ENCODE measurements at regions not wholly inside any gene's neighbourhood (a gene's known extent, or its start where the extent isn't known, plus 50 kb on each side); places are given as distances from the start of the nearest gene placed in this dataset.
"Not testable (repeated sequence)": the region's sequence is repeated elsewhere in the genome, so short reads cannot be mapped to it uniquely, and the experiment has no call there.

GRCh38 chr10:30207485-30208052 is 141.5 kb downstream of the MTPAP start:
- DNase-seq (ENCODE audit: low read depth): no peak
- no peak for TF ChIP-seq CTCF (conservative IDR thresholded peaks at IDR 0.05; ENCODE audit: control insufficient read depth, insufficient read depth, low read depth, low read length)
- no peak overlapping the region for H3K4me3 ChIP-seq (ENCODE audit: control insufficient read depth, low read depth, low read length)

- no peak overlapping the region for H3K4me3 ChIP-seq (ENCODE audit: control insufficient read depth, low read depth, low read length)
- no peak for DNase-seq (ENCODE audit: low read depth)
- TF ChIP-seq CTCF (conservative IDR thresholded peaks at IDR 0.05; ENCODE audit: control insufficient read depth, insufficient read depth, low read depth, low read length): no peak
Observed at GRCh38 chr10:30200017-30200415, 140.6 kb upstream of the JCAD start.

- no peak for DNase-seq (ENCODE audit: low read depth)
- TF ChIP-seq CTCF (conservative IDR thresholded peaks at IDR 0.05; ENCODE audit: control insufficient read depth, insufficient read depth, low read depth, low read length): no peak
- no peak overlapping the region for H3K4me3 ChIP-seq (ENCODE audit: control insufficient read depth, low read depth, low read length)
Observed at GRCh38 chr10:30199376-30200016, 140.1 kb upstream of the JCAD start.

GRCh38 chr10:30197186-30197585 is 137.8 kb upstream of the JCAD start:
- DNase-seq (ENCODE audit: low read depth): no peak
- no peak overlapping the region for H3K4me3 ChIP-seq (ENCODE audit: control insufficient read depth, low read depth, low read length)
- TF ChIP-seq CTCF (conservative IDR thresholded peaks at IDR 0.05; ENCODE audit: control insufficient read depth, insufficient read depth, low read depth, low read length): no peak

- DNase-seq (ENCODE audit: low read depth); H3K4me3 ChIP-seq (ENCODE audit: control insufficient read depth, low read depth, low read length): not testable (repeated sequence)
Observed at GRCh38 chr10:30196559-30196958, 137.2 kb upstream of the JCAD start.

- TF ChIP-seq CTCF (conservative IDR thresholded peaks at IDR 0.05; ENCODE audit: control insufficient read depth, insufficient read depth, low read depth, low read length): no peak
- no peak for DNase-seq (ENCODE audit: low read depth)
- no peak overlapping the region for H3K4me3 ChIP-seq (ENCODE audit: control insufficient read depth, low read depth, low read length)
Observed at GRCh38 chr10:30192846-30193608, 133.6 kb upstream of the JCAD start.
